ENCODE measurements at regions not wholly inside any gene's neighbourhood (a gene's known extent, or its start where the extent isn't known, plus 50 kb on each side); places are given as distances from the start of the nearest gene placed in this dataset.
"Not testable (repeated sequence)": the region's sequence is repeated elsewhere in the genome, so short reads cannot be mapped to it uniquely, and the experiment has no call there.

DNA sequence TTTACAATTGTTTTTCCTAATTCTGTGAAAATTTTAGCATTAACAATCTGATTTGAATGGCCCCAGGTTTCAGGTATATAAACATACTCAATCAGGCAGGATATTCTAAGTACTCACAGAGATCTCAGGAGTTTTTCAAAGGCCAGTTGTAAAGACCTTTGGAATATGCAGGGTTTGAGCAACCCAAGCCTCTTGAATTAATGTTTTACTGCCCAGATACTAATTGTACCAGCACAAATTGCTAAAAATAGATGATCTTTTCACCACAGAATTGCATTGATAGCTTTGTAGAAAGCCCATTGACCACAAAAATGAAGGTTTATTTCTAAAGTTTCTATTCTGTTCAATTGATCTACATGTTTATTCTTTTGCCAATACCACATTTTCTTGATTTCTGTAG lies 186.5 kb downstream of the OSTF1 start:
- Histone ChIP-seq H3K9me3 (ENCODE audit: insufficient read depth, low read length) (peaks cover 18% of the 10 kb centered on the region), H3K36me3 (ENCODE audit: insufficient read depth, insufficient read length, low read length) (no peaks in the 10 kb centered on the region), H3K9ac (ENCODE audit: insufficient read length, low read depth) (no peak overlapping the region), H3K4me3 (ENCODE audit: insufficient read length, low read depth) (no peak overlapping the region), H3K27me3 (ENCODE audit: insufficient read depth, insufficient read length) (no peaks in the 10 kb centered on the region), H3K4me1 (ENCODE audit: insufficient read depth, insufficient read length) (no peaks in the 10 kb centered on the region)
- DNase-seq (ENCODE audit: low read depth, low spot score): no peak
- TF ChIP-seq YY1 (IDR thresholded peaks at IDR 0.05; ENCODE audit: insufficient read depth, insufficient read length) (no peak), SUZ12 (IDR thresholded peaks at IDR 0.05; ENCODE audit: extremely low read depth, insufficient read depth, insufficient read length) (no peak), ZNF274 (IDR thresholded peaks at IDR 0.05; ENCODE audit: low read depth, low read length) (no peak)

DNA sequence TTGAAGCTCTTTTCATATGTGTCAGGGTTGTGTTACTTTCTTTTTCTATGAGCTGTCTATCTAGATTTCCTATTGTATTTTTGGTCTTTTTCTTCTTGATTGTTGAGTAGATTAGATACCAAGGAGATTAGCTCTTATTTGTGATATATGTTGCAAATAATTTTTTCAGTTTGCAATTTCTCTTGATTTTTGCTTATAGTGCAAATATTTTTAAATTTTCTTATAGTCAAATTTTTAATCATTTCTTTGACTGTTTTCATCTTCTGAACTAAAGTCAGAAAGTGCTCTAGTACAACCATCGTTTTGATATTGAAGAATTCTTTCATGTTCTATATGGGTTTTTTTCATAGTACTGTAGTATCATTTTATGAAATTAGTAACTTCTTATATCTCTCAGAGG lies 193.7 kb downstream of the OSTF1 start:
- no peaks in the 10 kb centered on the region for H3K27me3 ChIP-seq (ENCODE audit: insufficient read depth, insufficient read length)
- TF ChIP-seq SUZ12 (IDR thresholded peaks at IDR 0.05; ENCODE audit: extremely low read depth, insufficient read depth, insufficient read length): no peak
- H3K4me1 ChIP-seq (ENCODE audit: insufficient read depth, insufficient read length): no peaks in the 10 kb centered on the region
- H3K9ac ChIP-seq (ENCODE audit: insufficient read length, low read depth): no peak overlapping the region
- peaks cover 6% of the 10 kb centered on the region; the same call in 1 of the 2 replicates for H3K9me3 ChIP-seq (ENCODE audit: insufficient read depth, low read length)
- DNase-seq (ENCODE audit: low read depth, low spot score): no peak
- H3K4me3 ChIP-seq (ENCODE audit: insufficient read length, low read depth): no peak overlapping the region
- H3K36me3 ChIP-seq (ENCODE audit: insufficient read depth, insufficient read length, low read length): no peaks in the 10 kb centered on the region

DNA sequence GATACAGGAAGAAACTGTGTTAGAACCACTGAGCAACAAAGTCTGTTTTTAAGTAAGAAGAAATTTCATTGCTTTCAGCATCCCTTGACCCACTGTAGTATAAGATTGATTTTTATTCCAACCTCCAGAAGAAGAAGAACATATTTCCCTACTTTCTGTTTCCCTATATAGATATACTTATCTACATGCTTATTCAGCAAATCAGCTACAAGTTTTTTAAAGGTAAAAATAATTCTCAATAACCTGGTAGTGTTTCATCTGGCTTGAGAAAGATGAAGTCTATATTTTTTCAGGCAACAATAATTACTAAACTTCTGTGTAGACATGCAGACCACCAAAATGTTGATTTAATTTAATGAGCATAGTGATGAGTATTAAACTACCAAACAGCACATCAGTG lies 201.0 kb downstream of the OSTF1 start:
- no peak for TF ChIP-seq YY1 (IDR thresholded peaks at IDR 0.05; ENCODE audit: insufficient read depth, insufficient read length)
- TF ChIP-seq SUZ12 (IDR thresholded peaks at IDR 0.05; ENCODE audit: extremely low read depth, insufficient read depth, insufficient read length): no peak
- TF ChIP-seq ZNF274 (IDR thresholded peaks at IDR 0.05; ENCODE audit: low read depth, low read length): no peak
- Histone ChIP-seq H3K9ac (ENCODE audit: insufficient read length, low read depth) (no peak overlapping the region), H3K9me3 (ENCODE audit: insufficient read depth, low read length) (no peaks in the 10 kb centered on the region), H3K4me3 (ENCODE audit: insufficient read length, low read depth) (no peak overlapping the region), H3K36me3 (ENCODE audit: insufficient read depth, insufficient read length, low read length) (no peaks in the 10 kb centered on the region), H3K27me3 (ENCODE audit: insufficient read depth, insufficient read length) (no peaks in the 10 kb centered on the region), H3K4me1 (ENCODE audit: insufficient read depth, insufficient read length) (no peaks in the 10 kb centered on the region)
- DNase-seq (ENCODE audit: low read depth, low spot score): no peak

- Histone ChIP-seq H3K9ac (ENCODE audit: insufficient read length, low read depth) (no peak overlapping the region), H3K27me3 (ENCODE audit: insufficient read depth, insufficient read length) (no peaks in the 10 kb centered on the region), H3K36me3 (ENCODE audit: insufficient read depth, insufficient read length, low read length) (no peaks in the 10 kb centered on the region), H3K4me3 (ENCODE audit: insufficient read length, low read depth) (no peak overlapping the region), H3K9me3 (ENCODE audit: insufficient read depth, low read length) (no peaks in the 10 kb centered on the region), H3K4me1 (ENCODE audit: insufficient read depth, insufficient read length) (no peaks in the 10 kb centered on the region)
- DNase-seq (ENCODE audit: low read depth, low spot score): no peak
- TF ChIP-seq YY1 (IDR thresholded peaks at IDR 0.05; ENCODE audit: insufficient read depth, insufficient read length) (no peak), ZNF274 (IDR thresholded peaks at IDR 0.05; ENCODE audit: low read depth, low read length) (no peak), SUZ12 (IDR thresholded peaks at IDR 0.05; ENCODE audit: extremely low read depth, insufficient read depth, insufficient read length) (no peak)
These were observed 211.0 kb downstream of the OSTF1 start for GRCh38 chr9:75299324-75299723.

GRCh38 chr9:75333624-75334023 lies 245.3 kb downstream of the OSTF1 start:
- H3K27me3 ChIP-seq (ENCODE audit: insufficient read depth, insufficient read length): no peaks in the 10 kb centered on the region
- H3K4me1 ChIP-seq (ENCODE audit: insufficient read depth, insufficient read length): no peaks in the 10 kb centered on the region
- H3K9me3 ChIP-seq (ENCODE audit: insufficient read depth, low read length): no peaks in the 10 kb centered on the region
- DNase-seq (ENCODE audit: low read depth, low spot score): no peak
- no peaks in the 10 kb centered on the region for H3K36me3 ChIP-seq (ENCODE audit: insufficient read depth, insufficient read length, low read length)
- no peak overlapping the region for H3K4me3 ChIP-seq (ENCODE audit: insufficient read length, low read depth)
- no peak overlapping the region for H3K9ac ChIP-seq (ENCODE audit: insufficient read length, low read depth)
- TF ChIP-seq YY1 (IDR thresholded peaks at IDR 0.05; ENCODE audit: insufficient read depth, insufficient read length): no peak
- TF ChIP-seq ZNF274 (IDR thresholded peaks at IDR 0.05; ENCODE audit: low read depth, low read length): no peak
- no peak for TF ChIP-seq SUZ12 (IDR thresholded peaks at IDR 0.05; ENCODE audit: extremely low read depth, insufficient read depth, insufficient read length)

- no peaks in the 10 kb centered on the region for H3K36me3 ChIP-seq (ENCODE audit: insufficient read depth, insufficient read length, low read length)
- peaks cover 3% of the 10 kb centered on the region for H3K4me1 ChIP-seq (ENCODE audit: insufficient read depth, insufficient read length)
- TF ChIP-seq SUZ12 (IDR thresholded peaks at IDR 0.05; ENCODE audit: extremely low read depth, insufficient read depth, insufficient read length) (no peak), YY1 (IDR thresholded peaks at IDR 0.05; ENCODE audit: insufficient read depth, insufficient read length) (no peak), ZNF274 (IDR thresholded peaks at IDR 0.05; ENCODE audit: low read depth, low read length) (no peak)
- peaks cover 36% of the 10 kb centered on the region for H3K9me3 ChIP-seq (ENCODE audit: insufficient read depth, low read length)
- peak; percentile 57 for DNase-seq (ENCODE audit: low read depth, low spot score)
- H3K27me3 ChIP-seq (ENCODE audit: insufficient read depth, insufficient read length): no peaks in the 10 kb centered on the region
- H3K9ac ChIP-seq (ENCODE audit: insufficient read length, low read depth): no peak overlapping the region
- no peak overlapping the region for H3K4me3 ChIP-seq (ENCODE audit: insufficient read length, low read depth)
These were observed 270.5 kb downstream of the OSTF1 start for GRCh38 chr9:75358846-75359245.

GRCh38 chr9:75359638-75360037 lies 271.3 kb downstream of the OSTF1 start:
- DNase-seq (ENCODE audit: low read depth, low spot score): no peak
- no peak overlapping the region for H3K4me3 ChIP-seq (ENCODE audit: insufficient read length, low read depth)
- H3K9ac ChIP-seq (ENCODE audit: insufficient read length, low read depth): no peak overlapping the region
- no peaks in the 10 kb centered on the region for H3K36me3 ChIP-seq (ENCODE audit: insufficient read depth, insufficient read length, low read length)
- TF ChIP-seq SUZ12 (IDR thresholded peaks at IDR 0.05; ENCODE audit: extremely low read depth, insufficient read depth, insufficient read length) (no peak), YY1 (IDR thresholded peaks at IDR 0.05; ENCODE audit: insufficient read depth, insufficient read length) (no peak)
- peaks cover 3% of the 10 kb centered on the region for H3K4me1 ChIP-seq (ENCODE audit: insufficient read depth, insufficient read length)
- H3K9me3 ChIP-seq (ENCODE audit: insufficient read depth, low read length): peaks cover 36% of the 10 kb centered on the region
- no peaks in the 10 kb centered on the region for H3K27me3 ChIP-seq (ENCODE audit: insufficient read depth, insufficient read length)

GRCh38 chr9:75360252-75360651 lies 271.9 kb downstream of the OSTF1 start:
- H3K36me3 ChIP-seq (ENCODE audit: insufficient read depth, insufficient read length, low read length): no peaks in the 10 kb centered on the region
- no peak overlapping the region for H3K4me3 ChIP-seq (ENCODE audit: insufficient read length, low read depth)
- no peak for TF ChIP-seq SUZ12 (IDR thresholded peaks at IDR 0.05; ENCODE audit: extremely low read depth, insufficient read depth, insufficient read length)
- no peak for TF ChIP-seq ZNF274 (IDR thresholded peaks at IDR 0.05; ENCODE audit: low read depth, low read length)
- no peak for TF ChIP-seq YY1 (IDR thresholded peaks at IDR 0.05; ENCODE audit: insufficient read depth, insufficient read length)
- peaks cover 36% of the 10 kb centered on the region for H3K9me3 ChIP-seq (ENCODE audit: insufficient read depth, low read length)
- no peak overlapping the region for H3K9ac ChIP-seq (ENCODE audit: insufficient read length, low read depth)
- no peak for DNase-seq (ENCODE audit: low read depth, low spot score)
- H3K27me3 ChIP-seq (ENCODE audit: insufficient read depth, insufficient read length): no peaks in the 10 kb centered on the region
- H3K4me1 ChIP-seq (ENCODE audit: insufficient read depth, insufficient read length): peaks cover 3% of the 10 kb centered on the region

- H3K4me1 ChIP-seq (ENCODE audit: insufficient read depth, insufficient read length); H3K36me3 ChIP-seq (ENCODE audit: insufficient read depth, insufficient read length, low read length); H3K27me3 ChIP-seq (ENCODE audit: insufficient read depth, insufficient read length); DNase-seq (ENCODE audit: low read depth, low spot score); H3K4me3 ChIP-seq (ENCODE audit: insufficient read length, low read depth); H3K9ac ChIP-seq (ENCODE audit: insufficient read length, low read depth): not testable (repeated sequence)
- peaks cover 36% of the 10 kb centered on the region for H3K9me3 ChIP-seq (ENCODE audit: insufficient read depth, low read length)
These were observed 274.1 kb downstream of the OSTF1 start for GRCh38 chr9:75362446-75362845.

All from NT2/D1 (cell line).